GM21526 (cell line): ENCODE measurements at regions not wholly inside any gene's neighbourhood (a gene's known extent, or its start where the extent isn't known, plus 50 kb on each side); places are given as distances from the start of the nearest gene placed in this dataset.

ENCODE experiments used
- ATAC-seq: cut with Tn5 transposase; IDR thresholded peaks from one replicate; pipeline ENCODE4 v1.9.1; 2021; ENCODE audit warnings: moderate library complexity; ENCODE audit not compliant: unreplicated experiment, low FRiP score

DNA sequence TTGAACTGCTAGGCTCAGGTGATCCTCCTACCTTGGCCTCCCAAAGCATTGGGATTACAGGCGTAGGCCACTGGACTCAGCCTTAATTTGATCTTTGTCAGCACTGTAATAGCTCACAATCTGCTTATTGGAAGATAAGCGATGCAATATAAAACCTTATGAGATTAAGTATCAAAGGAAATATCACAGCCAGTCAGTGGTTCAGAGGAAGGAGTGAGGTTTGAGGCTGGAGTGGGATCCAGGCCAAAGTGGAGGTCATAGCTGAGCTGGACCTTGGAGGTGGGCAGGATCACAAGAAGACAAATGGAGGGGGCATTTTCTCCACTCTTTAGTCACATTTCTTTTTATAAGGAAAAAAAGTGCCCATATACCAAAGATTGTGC, 228.5 kb downstream of the RHOU start:
- no peak for ATAC-seq

GRCh38 chr1:228964178-228965089, 229.2 kb downstream of the RHOU start:
- ATAC-seq: no peak

GRCh38 chr1:228968891-228969606, 233.8 kb downstream of the RHOU start:
- no peak for ATAC-seq

GRCh38 chr1:228969953-228970800, 234.9 kb downstream of the RHOU start:
- no peak for ATAC-seq

GRCh38 chr1:228972576-228972975, 237.3 kb downstream of the RHOU start:
- ATAC-seq: no peak

DNA sequence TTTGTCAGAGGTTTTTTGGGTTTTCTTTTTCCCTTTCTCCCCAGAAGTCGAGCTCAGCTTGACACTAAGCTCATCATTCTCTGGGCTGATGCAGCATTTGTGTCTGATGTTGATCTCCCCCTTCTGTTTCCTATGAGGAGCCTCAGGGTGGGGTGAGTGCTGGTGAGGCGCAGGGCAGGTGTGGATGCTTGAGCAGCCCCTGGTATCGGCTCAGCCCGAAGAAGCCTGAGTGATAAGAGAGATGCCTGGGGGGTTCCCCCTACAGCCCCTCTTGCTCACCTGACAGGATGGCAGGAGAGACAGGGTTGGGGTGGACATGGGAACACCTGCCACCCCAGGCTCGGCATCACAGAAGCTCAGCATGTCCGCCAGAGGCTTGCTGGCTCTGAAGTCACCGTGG, 239.0 kb downstream of the RHOU start:
- no peak for ATAC-seq

DNA sequence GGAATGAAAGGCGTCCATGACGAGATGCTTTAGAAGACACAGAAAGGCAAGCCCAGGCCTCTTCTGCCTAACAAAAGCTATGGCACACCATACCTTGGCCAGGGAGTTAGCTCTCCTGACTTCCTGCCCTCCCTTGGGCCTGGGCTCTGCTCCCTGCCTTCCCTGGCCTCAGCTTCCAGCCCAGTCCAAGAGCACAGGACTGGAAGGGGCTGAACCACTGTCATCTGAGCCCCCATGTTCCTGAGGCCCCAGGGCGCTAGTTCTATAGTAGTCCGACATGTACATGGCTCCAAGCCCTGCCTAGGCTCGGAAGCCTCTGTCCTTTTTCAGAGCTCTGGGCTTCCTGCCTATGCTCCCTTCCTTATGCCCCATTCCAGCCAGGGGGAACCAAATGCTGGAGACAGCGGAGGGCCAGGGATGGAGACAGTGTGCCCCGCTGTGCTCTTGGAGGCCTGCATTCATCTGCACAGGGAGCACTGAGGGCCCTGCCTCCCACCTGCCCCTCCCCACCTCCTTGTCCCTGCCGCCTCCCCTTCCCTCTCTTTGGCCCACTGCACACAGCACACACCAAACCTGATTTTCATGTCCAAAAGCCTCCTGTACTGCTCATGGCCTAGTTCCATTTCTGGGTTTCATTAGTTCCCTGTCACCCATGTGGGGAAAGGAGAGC, 240.1 kb downstream of the RHOU start:
- ATAC-seq: no peak

- ATAC-seq: no peak
Observed at GRCh38 chr1:228976316-228976715, 241.0 kb downstream of the RHOU start.

DNA sequence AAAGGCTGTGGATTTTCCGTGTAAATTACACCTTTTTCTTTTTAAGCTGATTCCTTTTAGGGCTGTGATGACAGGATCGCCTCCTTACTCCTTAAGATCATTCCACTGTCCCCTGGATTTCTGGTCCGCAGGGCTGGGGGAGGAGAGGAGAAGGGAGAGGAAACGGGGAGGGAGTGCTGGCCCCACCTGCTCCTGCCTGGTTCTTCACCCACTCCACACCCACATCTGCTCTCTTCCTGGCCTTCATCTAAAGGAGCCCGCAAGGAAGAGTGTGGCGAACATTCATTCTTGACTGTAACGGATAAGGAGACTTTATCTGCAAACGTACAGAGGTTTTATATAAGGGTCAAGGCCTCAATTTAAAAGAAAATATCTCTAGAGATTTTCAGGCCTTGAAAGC, 242.0 kb downstream of the RHOU start:
- ATAC-seq: no peak

DNA sequence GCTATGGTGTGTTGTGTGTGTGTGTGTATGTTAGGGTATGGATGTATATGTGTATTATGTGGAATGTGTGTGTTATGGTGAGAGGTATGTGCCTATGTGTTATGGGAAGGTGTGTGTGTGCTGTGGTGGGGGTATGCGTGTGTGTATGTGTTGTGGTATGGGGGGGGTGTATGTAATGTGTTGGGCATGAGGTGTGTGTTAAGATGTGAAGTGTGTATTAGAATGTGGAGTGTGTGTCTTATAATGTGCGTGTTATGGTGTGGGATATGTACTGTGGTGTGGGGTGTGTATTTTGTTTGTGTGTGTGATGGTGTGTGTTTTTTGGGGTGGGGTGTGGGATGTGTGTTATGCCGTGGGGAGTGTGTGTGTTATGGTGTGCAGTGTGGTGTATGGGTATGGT, 242.5 kb downstream of the RHOU start:
- ATAC-seq: no peak

DNA sequence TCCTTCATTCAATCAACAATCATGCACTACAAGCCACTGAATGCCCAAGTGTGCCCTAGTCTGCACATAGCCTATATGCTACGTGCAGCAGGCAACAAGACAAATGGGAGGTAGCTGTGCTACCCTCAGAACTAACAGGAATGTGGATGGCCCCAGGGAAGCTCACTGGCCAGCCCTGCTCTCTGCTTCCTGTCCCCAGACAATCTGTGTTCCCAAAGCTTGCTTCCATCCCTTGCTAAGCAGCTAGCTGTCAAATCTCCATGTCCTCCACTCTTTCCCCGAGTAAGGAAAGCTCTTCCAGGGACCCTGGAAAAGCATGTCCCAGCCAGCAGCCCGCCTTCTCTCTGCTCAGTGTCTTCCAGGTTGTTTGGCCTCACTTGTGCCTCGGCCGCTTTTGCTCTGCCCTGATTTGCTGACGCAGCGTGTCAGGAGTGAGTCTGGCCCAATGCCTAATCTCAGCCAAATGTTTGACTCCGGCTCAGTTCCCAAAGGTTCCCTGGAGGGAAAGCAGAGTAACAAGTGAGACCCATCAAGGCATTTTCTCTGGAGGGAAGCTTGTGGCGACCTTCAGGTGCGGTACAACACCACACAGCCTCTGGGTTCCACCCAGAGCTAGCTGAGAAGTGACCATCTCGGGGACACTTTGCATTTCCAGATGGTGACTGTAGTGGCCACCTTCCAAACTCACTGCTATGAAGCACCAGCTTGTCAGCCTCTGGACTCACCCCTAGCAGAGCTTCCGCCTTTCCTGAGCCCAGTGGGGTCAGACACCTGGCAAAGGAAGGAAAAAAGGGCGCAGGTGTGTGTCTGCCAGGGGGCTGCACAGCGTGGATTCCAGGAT, 243.4 kb downstream of the RHOU start:
- no peak for ATAC-seq

DNA sequence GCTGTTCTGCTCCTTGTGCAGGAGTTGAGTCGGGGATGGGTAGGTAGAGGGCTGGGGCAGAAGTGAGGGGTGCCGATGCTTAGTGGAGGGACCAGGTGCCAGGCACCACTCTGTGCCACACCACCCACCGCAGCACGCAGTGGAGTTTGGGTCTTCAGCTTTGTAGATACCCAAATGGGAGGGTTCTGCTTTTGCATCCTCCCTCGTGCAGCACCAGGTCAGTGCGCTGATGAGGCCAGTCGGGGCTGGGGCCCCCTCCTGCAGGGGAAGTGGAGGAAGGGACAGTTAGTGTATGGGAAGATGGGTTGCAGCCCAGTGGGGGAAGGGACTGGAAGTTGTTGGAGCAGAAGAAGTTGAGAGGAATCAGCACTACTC, 244.0 kb downstream of the RHOU start:
- no peak for ATAC-seq

GRCh38 chr1:228979774-228980173, 244.5 kb downstream of the RHOU start:
- ATAC-seq: no peak

DNA sequence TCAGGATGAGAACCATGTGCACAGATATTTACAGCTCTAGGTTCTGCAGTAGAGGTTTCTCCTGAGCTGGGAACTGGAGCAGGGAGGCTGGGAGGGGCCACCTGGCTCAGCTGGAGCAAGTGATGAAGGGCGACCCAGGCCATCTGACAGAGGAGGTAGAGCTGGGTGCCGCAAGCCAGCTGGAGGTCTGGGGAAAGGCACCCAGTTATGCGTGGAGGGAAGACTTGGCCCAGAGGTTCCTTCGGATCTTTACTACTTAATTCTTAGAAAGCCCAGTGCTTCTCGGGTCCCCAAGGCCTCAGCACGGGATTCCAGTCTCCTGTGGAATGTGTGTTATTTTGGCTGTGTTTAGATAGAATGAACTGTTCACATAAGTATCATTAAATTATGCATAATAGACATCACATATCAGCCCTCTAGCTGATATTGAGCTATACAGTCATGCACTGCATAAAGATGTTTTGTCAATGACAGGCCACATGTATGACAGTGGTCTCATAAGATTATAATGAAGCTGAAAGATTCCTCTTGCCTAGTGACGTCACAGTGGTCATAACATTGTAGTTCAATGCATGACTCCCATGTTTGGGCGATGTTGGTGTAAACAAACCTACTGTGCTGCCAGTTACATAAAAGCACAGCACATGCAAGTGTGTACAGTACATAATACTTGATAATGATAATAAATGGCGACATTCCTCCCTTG, 245.1 kb downstream of the RHOU start:
- ATAC-seq: no peak

DNA sequence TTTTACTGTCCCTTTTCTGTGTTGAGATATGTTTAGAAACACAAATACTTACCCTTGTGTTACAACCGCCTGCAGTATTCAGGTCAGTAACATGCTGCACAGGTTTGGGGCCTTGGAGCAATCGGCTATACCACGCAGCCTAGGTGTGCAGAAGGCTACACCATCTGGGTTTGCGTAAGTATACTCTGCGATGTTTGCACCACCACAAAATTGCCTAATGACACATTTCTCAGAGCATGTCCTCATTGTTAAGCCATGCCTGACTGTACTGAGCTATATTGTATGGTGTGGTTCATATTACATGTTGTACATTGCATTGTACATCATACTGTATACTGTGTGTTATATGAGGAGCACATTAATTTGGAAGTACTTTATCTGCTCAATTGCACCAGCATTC, 247.4 kb downstream of the RHOU start:
- ATAC-seq: no peak

DNA sequence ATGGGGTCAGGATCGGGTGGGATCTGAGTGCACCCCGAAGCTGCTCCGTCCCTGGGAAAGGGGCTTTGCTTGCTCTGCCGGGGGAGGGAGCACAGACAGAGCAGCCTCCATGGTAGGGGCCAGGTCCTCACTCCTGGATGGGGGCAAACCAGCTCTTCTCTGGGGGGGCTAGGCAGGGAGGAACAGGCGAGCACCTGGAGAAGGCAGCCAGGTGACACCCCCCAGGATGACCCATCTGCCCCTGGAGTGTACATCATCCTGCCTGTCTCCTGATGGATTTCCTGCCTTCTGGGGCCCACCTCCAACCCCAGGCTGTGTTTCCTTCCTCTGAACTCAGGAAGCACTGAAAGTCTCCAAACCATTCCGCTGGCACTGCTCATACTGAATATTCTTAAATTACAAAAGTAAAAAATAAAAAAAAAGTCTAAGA, 248.0 kb downstream of the RHOU start:
- no peak for ATAC-seq

GRCh38 chr1:228983661-228984060, 248.4 kb downstream of the RHOU start:
- ATAC-seq: no peak

GRCh38 chr1:228984107-228984506, 248.8 kb downstream of the RHOU start:
- no peak for ATAC-seq
